Fibroblast of pulmonary artery (primary cell): ENCODE measurements at regions not wholly inside any gene's neighbourhood (a gene's known extent, or its start where the extent isn't known, plus 50 kb on each side); places are given as distances from the start of the nearest gene placed in this dataset.

Experiments used
- DNase-seq: peaks from one replicate; pipeline ENCODE4 v3.0.0-alpha.2; 2010; ENCODE audit warnings: low read depth
- H3K4me3 ChIP-seq: replicated peaks from 2 replicates; pipeline ENCODE4 v1.5.1; 2011; ENCODE audit warnings: low read depth, mild to moderate bottlenecking, control low read depth, low read length, moderate library complexity
- TF ChIP-seq, protein P1 (sequence below): IDR thresholded peaks from 2 replicates; pipeline ENCODE4 v1.5.1; 2011; ENCODE audit warnings: mild to moderate bottlenecking, control low read depth, low read length, inconsistent platforms; ENCODE audit errors: missing control alignments

DNA sequence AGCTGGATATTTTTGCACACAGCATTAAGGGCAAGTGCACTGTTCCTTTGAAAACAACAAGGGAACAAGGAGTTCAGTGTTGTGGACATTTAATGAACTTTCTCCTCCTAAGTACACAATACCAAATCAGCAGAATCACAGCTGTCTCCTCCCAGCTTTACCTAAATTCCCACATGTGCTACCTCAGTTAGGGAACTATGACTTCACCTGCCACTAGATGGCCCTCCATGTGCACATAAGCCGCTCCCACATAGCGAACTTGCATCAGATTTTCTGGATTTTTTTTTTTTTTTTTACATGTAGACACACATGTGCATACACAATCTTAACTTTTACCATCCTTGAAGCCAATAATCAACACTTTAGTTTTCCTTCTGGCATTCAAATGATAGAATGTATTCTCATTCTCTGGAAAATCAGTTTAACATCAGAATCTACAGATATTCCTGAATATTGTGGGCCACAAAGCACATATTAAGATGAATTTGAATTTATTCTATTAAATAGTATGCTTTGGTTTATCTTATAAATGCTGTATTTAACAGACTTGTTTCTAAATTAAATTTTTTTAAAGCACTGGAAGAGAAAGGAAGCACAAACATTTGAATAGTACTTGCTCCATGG is 123.6 kb downstream of the PALM2AKAP2 start:
- H3K4me3 ChIP-seq = no peak overlapping the region
- TF ChIP-seq, protein P1, sequence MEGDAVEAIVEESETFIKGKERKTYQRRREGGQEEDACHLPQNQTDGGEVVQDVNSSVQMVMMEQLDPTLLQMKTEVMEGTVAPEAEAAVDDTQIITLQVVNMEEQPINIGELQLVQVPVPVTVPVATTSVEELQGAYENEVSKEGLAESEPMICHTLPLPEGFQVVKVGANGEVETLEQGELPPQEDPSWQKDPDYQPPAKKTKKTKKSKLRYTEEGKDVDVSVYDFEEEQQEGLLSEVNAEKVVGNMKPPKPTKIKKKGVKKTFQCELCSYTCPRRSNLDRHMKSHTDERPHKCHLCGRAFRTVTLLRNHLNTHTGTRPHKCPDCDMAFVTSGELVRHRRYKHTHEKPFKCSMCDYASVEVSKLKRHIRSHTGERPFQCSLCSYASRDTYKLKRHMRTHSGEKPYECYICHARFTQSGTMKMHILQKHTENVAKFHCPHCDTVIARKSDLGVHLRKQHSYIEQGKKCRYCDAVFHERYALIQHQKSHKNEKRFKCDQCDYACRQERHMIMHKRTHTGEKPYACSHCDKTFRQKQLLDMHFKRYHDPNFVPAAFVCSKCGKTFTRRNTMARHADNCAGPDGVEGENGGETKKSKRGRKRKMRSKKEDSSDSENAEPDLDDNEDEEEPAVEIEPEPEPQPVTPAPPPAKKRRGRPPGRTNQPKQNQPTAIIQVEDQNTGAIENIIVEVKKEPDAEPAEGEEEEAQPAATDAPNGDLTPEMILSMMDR = peak; percentile 84
- peak; percentile 90 for DNase-seq

DNA sequence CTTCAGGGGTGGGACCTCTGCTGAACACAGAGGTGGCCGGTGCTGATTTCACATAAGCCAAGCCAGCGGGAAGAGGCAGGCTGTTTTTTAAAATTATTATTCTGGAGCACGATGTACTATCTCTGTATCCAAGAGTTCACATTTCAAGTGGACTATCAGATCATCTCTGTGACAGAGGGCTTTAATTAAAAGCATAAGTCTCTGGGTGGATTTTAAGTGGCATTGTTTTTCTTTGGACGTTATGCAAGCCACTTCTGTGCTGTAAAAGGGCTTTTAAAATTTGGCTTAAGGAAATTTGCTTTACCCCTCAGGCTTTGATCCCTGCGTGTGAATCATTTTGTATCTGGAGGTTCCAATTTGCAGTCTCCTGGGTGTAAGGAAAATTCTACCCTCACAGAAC is 124.7 kb downstream of the PALM2AKAP2 start:
- no peak overlapping the region for H3K4me3 ChIP-seq
- TF ChIP-seq, protein P1 = no peak
- no peak for DNase-seq

GRCh38 chr9:109905472-109905871 is 125.5 kb downstream of the PALM2AKAP2 start:
- no peak for DNase-seq
- TF ChIP-seq, protein P1 = no peak
- no peak overlapping the region for H3K4me3 ChIP-seq

- TF ChIP-seq, protein P1 = peak; percentile 24
- no peak overlapping the region for H3K4me3 ChIP-seq
- peak; percentile 54 for DNase-seq
Observed at GRCh38 chr9:109906766-109907382, 126.9 kb downstream of the PALM2AKAP2 start.

GRCh38 chr9:109907400-109907799 is 127.4 kb downstream of the PALM2AKAP2 start:
- H3K4me3 ChIP-seq = no peak overlapping the region
- peak; percentile 92 for DNase-seq
- TF ChIP-seq, protein P1 = no peak

GRCh38 chr9:109907810-109908458 is 127.9 kb downstream of the PALM2AKAP2 start:
- DNase-seq = no peak
- TF ChIP-seq, protein P1 = no peak
- no peak overlapping the region for H3K4me3 ChIP-seq
